ENCODE measurements at regions not wholly inside any gene's neighbourhood (a gene's known extent, or its start where the extent isn't known, plus 50 kb on each side); places are given as distances from the start of the nearest gene placed in this dataset.

DNA sequence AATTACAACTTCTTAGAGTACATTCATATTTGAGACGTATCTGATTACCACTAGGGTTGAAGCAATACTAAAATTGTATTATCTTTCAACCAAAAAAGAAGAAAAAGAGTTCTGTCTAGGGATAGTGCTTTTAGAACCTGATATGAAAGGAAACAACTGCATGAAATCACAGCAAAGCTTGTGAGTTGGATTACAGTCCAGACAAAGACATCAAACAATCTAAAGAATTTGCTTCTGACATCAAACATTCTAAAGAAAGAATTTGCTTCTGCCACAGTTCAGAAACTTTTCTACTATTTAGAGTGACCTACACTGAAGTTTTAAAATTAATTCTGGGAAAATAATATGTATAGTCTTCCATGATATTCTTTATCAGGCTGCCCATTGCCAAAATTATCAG, 1141.1 kb upstream of the ACO1 start:
- TF ChIP-seq EZH2 (IDR thresholded peaks at IDR 0.05; ENCODE audit: borderline replicate concordance, low read length), result no peak
- TF ChIP-seq, protein P1, sequence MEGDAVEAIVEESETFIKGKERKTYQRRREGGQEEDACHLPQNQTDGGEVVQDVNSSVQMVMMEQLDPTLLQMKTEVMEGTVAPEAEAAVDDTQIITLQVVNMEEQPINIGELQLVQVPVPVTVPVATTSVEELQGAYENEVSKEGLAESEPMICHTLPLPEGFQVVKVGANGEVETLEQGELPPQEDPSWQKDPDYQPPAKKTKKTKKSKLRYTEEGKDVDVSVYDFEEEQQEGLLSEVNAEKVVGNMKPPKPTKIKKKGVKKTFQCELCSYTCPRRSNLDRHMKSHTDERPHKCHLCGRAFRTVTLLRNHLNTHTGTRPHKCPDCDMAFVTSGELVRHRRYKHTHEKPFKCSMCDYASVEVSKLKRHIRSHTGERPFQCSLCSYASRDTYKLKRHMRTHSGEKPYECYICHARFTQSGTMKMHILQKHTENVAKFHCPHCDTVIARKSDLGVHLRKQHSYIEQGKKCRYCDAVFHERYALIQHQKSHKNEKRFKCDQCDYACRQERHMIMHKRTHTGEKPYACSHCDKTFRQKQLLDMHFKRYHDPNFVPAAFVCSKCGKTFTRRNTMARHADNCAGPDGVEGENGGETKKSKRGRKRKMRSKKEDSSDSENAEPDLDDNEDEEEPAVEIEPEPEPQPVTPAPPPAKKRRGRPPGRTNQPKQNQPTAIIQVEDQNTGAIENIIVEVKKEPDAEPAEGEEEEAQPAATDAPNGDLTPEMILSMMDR (IDR thresholded peaks at IDR 0.05; ENCODE audit: low read length), result no peak
